Upper lobe of left lung (tissue), 4 donors: ENCODE measurements at regions not wholly inside any gene's neighbourhood (a gene's known extent, or its start where the extent isn't known, plus 50 kb on each side); places are given as distances from the start of the nearest gene placed in this dataset.

ENCODE experiments used
- POLR2A ChIP-seq, 4 donors: fragments of 450-650 bp; IDR thresholded peaks; one replicate each; pipeline ENCODE4 v1.5.1; 2016 to 2017; ENCODE audit warnings: antibody characterized with exemption in 4 of 4, mild to moderate bottlenecking in 2 of 4
- POLR2AphosphoS5 ChIP-seq, 2 donors: sonication (generic); formaldehyde crosslinking; IDR thresholded peaks; one replicate each; pipeline ENCODE4 v1.5.1; 2017; ENCODE audit warnings: antibody characterized with exemption in 2 of 2
- TF ChIP-seq, protein P1 (sequence below), 6 experiments: fragments of 450-650 bp in 4 of 6; fragments of 200-600 bp in 2 of 6; sonication (generic) in 2 of 6; IDR thresholded peaks; one replicate each; pipeline ENCODE4 v1.5.1; 2016 to 2019; ENCODE audit warnings: antibody characterized with exemption in 6 of 6

DNA sequence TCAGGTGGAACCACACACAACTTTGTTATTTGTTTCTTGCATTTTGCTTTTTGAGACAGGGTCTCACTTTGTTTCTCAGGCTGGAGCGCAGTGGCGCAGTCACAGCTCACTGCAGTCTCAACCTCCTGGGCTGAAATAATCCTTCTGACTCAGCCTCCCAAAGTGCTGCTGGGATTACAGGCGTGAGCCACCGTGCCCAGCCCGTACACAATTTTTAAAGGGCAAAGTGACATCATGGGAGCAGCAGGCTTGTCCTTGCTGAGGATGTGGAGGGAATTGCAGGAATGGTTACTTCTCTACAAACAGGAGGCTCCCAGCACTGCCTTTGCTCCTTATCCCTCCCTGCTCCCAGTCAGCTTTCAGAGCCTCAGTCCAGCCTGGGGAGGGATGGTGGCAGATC lies 355.9 kb upstream of the KLHL29 start:
- TF ChIP-seq, protein P1, sequence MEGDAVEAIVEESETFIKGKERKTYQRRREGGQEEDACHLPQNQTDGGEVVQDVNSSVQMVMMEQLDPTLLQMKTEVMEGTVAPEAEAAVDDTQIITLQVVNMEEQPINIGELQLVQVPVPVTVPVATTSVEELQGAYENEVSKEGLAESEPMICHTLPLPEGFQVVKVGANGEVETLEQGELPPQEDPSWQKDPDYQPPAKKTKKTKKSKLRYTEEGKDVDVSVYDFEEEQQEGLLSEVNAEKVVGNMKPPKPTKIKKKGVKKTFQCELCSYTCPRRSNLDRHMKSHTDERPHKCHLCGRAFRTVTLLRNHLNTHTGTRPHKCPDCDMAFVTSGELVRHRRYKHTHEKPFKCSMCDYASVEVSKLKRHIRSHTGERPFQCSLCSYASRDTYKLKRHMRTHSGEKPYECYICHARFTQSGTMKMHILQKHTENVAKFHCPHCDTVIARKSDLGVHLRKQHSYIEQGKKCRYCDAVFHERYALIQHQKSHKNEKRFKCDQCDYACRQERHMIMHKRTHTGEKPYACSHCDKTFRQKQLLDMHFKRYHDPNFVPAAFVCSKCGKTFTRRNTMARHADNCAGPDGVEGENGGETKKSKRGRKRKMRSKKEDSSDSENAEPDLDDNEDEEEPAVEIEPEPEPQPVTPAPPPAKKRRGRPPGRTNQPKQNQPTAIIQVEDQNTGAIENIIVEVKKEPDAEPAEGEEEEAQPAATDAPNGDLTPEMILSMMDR (IDR thresholded peaks at IDR 0.05) = no peak
- TF ChIP-seq POLR2A (IDR thresholded peaks at IDR 0.05) = no peak
- TF ChIP-seq POLR2AphosphoS5 (IDR thresholded peaks at IDR 0.05) = no peak
